GM12878 (cell line): ENCODE measurements at regions not wholly inside any gene's neighbourhood (a gene's known extent, or its start where the extent isn't known, plus 50 kb on each side); places are given as distances from the start of the nearest gene placed in this dataset.

ENCODE experiments used
- ATAC-seq: fragments of 200-7000 bp; cut with Tn5 transposase; 3 replicates; pipeline ENCODE4 v1.9.1; 2020; ENCODE audit warnings: mild to moderate bottlenecking, moderate library complexity
- BruUV-seq: library from RNA; stranded (reverse); fragments of 400-500 nt; replicated peaks from 2 replicates; lab custom pipeline; 2021; lab: Mats Ljungman, UMichigan
- CTCF ChIA-PET: fragments of 300-600 bp; sonication (Branson Sonifier 250); formaldehyde crosslinking; extraction: SDS; loops from one replicate; lab custom pipeline; 2021; ENCODE audit warnings: inconsistent platforms; lab: Yijun Ruan, JAX
- POLR2A ChIA-PET: fragments of 350-600 bp; formaldehyde crosslinking; extraction: SDS; loops from one replicate; lab custom pipeline; 2021; ENCODE audit warnings: inconsistent platforms; lab: Charles Lee
- RAD21 ChIA-PET: fragments of 300-600 bp; sonication (Branson Sonifier 250); formaldehyde crosslinking; loops from one replicate; lab custom pipeline; 2023; ENCODE audit warnings: antibody characterized with exemption; ENCODE audit not compliant: unreplicated experiment; lab: Charles Lee
- SMC1A ChIA-PET: fragments of 300-600 bp; sonication (Branson Sonifier 250); formaldehyde crosslinking; loops from one replicate; lab custom pipeline; 2023; ENCODE audit not compliant: unreplicated experiment, uncharacterized antibody; lab: Charles Lee
- DNase-seq: peaks from one replicate; pipeline ENCODE4 v3.0.0-alpha.2; 2011; ENCODE audit warnings: low read depth, low spot score
- FAIRE-seq: peaks from 3 replicates; lab custom pipeline; 2011; peaks lifted over from hg19 to GRCh38; lab: Jason Lieb, UNC
- H2AFZ ChIP-seq: 2 replicates; pipeline ENCODE4 v1.6.0; 2011; ENCODE audit warnings: low read depth, low read length, control low read depth; ENCODE audit not compliant: control insufficient read depth
- H3K27ac ChIP-seq: 2 replicates; pipeline ENCODE4 v1.5.1; 2011; ENCODE audit warnings: control low read depth; ENCODE audit not compliant: control insufficient read depth, insufficient read depth
- H3K27me3 ChIP-seq, 2 experiments: replicated peaks in 1 of 2; 2 replicates each; pipeline versions ENCODE4 v1.6.0 to v1.6.1; 2011; ENCODE audit warnings: low read length in 1 of 2; ENCODE audit not compliant: control insufficient read depth in 2 of 2, insufficient read depth in 2 of 2
- H3K36me3 ChIP-seq, 2 experiments: 2 replicates each; pipeline ENCODE4 v1.5.1; 2011; ENCODE audit warnings: low read length in 1 of 2; ENCODE audit not compliant: control insufficient read depth in 2 of 2, insufficient read depth in 2 of 2
- H3K4me1 ChIP-seq: 2 replicates; pipeline ENCODE4 v1.6.1; 2011; ENCODE audit warnings: mild to moderate bottlenecking, low read length, moderate library complexity, mixed read lengths; ENCODE audit not compliant: control insufficient read depth, insufficient read depth
- H3K4me2 ChIP-seq: 2 replicates; pipeline ENCODE4 v1.6.0; 2011; ENCODE audit warnings: control low read depth; ENCODE audit not compliant: control insufficient read depth, insufficient read depth
- H3K4me3 ChIP-seq: fragments of 200-600 bp; sonication (generic); 2 replicates; pipeline ENCODE4 v1.5.1; 2016
- H3K79me2 ChIP-seq: 2 replicates; pipeline ENCODE4 v1.6.0; 2011; ENCODE audit warnings: low read length; ENCODE audit not compliant: control insufficient read depth, insufficient read depth
- H3K9ac ChIP-seq: 2 replicates; pipeline ENCODE4 v1.8.0; 2011; ENCODE audit warnings: low read length, control low read depth, mixed read lengths; ENCODE audit not compliant: control insufficient read depth, insufficient read depth
- H3K9me3 ChIP-seq: replicated peaks from 3 replicates; pipeline ENCODE4 v1.5.1; 2011; ENCODE audit warnings: mild to moderate bottlenecking, low read length; ENCODE audit not compliant: control insufficient read depth, insufficient read depth
- H4K20me1 ChIP-seq: 2 replicates; pipeline ENCODE4 v1.6.0; 2011; ENCODE audit not compliant: control insufficient read depth, insufficient read depth
- CHD1 ChIP-seq: IDR thresholded peaks from 2 replicates; pipeline ENCODE4 v1.6.1; 2012; ENCODE audit warnings: low read depth, low read length, improper control_type of control experiment
- WRNIP1 ChIP-seq: IDR thresholded peaks from 2 replicates; pipeline ENCODE4 v1.6.1; 2011; ENCODE audit warnings: low read depth, low read length, improper control_type of control experiment, borderline replicate concordance
- WGBS: methylation state at CpG from one replicate; pipeline ENCODE4 v1.1.6; 2016; ENCODE audit warnings: low lambda C conversion rate; ENCODE audit not compliant: insufficient replicate concordance, insufficient coverage; ENCODE audit errors: missing lambda C conversion rate; 5-methylcytosine and 5-hydroxymethylcytosine counted together
- in situ Hi-C: fragments of 300-500 bp; cut with MboI; formaldehyde crosslinking; loops from 9 replicates; pipeline ENCODE4 v1.14.3; 2018; ENCODE audit warnings: mixed read lengths
- intact Hi-C: fragments of 100-400 bp; cut with micrococcal nuclease; formaldehyde crosslinking; loops from one replicate; pipeline ENCODE4 v1.14.2; 2022; ENCODE audit not compliant: unreplicated experiment
- TF ChIP-seq, protein P1 (sequence below): fragments of 150-350 bp; IDR thresholded peaks from 2 replicates; pipeline ENCODE4 v1.6.1; 2014; ENCODE audit warnings: mild to moderate bottlenecking, low read depth, low read length

DNA sequence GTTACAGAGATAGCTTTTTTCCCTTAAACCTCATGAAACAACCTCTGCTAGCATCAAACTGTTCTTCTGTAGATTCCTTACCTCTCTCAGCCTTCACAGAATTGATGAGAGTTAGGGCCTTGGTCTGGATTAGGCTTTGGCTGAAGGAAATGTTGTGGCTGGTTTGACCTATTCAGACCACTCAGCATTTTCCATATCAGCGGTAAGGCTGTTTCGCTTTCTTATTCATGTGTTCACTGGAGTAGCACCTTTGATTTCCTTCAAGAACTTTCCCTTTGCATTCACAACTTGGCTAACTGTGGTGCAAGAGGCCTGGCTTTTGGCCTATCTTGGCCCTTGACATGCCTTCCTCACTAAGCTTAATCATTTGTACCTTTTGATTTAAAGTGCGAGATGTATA, 50.7 kb upstream of the NRXN3 start:
- RAD21 ChIA-PET = no interaction called here
- no peaks in the 10 kb centered on the region for H3K79me2 ChIP-seq
- ATAC-seq = no peak
- DNase-seq = no peak
- no peak overlapping the region for H3K27ac ChIP-seq
- CTCF ChIA-PET = no interaction called here
- 60% methylated on average over 3 of the region's 3 CpGs for WGBS
- H3K4me2 ChIP-seq = no peak overlapping the region
- SMC1A ChIA-PET = no interaction called here
- in situ Hi-C loops = no loop called here
- intact Hi-C loops = no loop called here
- TF ChIP-seq, protein P1, sequence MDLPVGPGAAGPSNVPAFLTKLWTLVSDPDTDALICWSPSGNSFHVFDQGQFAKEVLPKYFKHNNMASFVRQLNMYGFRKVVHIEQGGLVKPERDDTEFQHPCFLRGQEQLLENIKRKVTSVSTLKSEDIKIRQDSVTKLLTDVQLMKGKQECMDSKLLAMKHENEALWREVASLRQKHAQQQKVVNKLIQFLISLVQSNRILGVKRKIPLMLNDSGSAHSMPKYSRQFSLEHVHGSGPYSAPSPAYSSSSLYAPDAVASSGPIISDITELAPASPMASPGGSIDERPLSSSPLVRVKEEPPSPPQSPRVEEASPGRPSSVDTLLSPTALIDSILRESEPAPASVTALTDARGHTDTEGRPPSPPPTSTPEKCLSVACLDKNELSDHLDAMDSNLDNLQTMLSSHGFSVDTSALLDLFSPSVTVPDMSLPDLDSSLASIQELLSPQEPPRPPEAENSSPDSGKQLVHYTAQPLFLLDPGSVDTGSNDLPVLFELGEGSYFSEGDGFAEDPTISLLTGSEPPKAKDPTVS = no peak
- no peak for TF ChIP-seq CHD1
- no peak for TF ChIP-seq WRNIP1
- TF ChIP-seq, all 136 proteins: peak for 0
- Histone ChIP-seq H3K4me3 (no peak overlapping the region), H3K27me3 (no peaks in the 10 kb centered on the region), H3K4me1 (no peaks in the 10 kb centered on the region), H3K9ac (no peak overlapping the region), H3K9me3 (no peaks in the 10 kb centered on the region), H4K20me1 (no peaks in the 10 kb centered on the region), H3K36me3 (no peaks in the 10 kb centered on the region), H2AFZ (no peak overlapping the region)
- BruUV-seq = no TSS peak
- FAIRE-seq = no peak
- POLR2A ChIA-PET = no interaction called here
